HEK293 (cell line): ENCODE measurements at regions not wholly inside any gene's neighbourhood (a gene's known extent, or its start where the extent isn't known, plus 50 kb on each side); places are given as distances from the start of the nearest gene placed in this dataset.

Experiments
- CTCF ChIA-PET: fragments of 350-600 bp; formaldehyde crosslinking; extraction: SDS; loops from one replicate; lab custom pipeline; 2021; ENCODE audit warnings: antibody characterized with exemption; lab: Yijun Ruan, JAX
- POLR2A ChIA-PET: fragments of 300-600 bp; formaldehyde crosslinking; extraction: SDS; loops from one replicate; lab custom pipeline; 2020; ENCODE audit warnings: antibody characterized with exemption, inconsistent platforms; lab: Yijun Ruan, JAX
- H3K27ac ChIP-seq: fragments of 200-500 bp; sonication (Bioruptor generic); 2 replicates; pipeline ENCODE4 v1.5.1; 2014; ENCODE audit warnings: low read depth, low read length, control low read depth, inconsistent platforms; ENCODE audit errors: extremely low read depth
- H3K36me3 ChIP-seq, 2 experiments: fragments of 200-500 bp in 1 of 2; sonication (Bioruptor generic) in 1 of 2; 1 replicate in 1 of 2; 2 replicates in 1 of 2; pipeline ENCODE4 v1.5.1; 2014 to 2017; ENCODE audit warnings: inconsistent platforms in 2 of 2, low read length in 2 of 2; ENCODE audit not compliant: control insufficient read depth in 2 of 2, insufficient read depth in 1 of 2
- H3K4me1 ChIP-seq: fragments of 200-500 bp; sonication (Bioruptor generic); 2 replicates; pipeline ENCODE4 v1.5.1; 2014; ENCODE audit warnings: mild to moderate bottlenecking, low read length, inconsistent platforms; ENCODE audit not compliant: control insufficient read depth, insufficient read depth
- H3K4me3 ChIP-seq: 2 replicates; pipeline ENCODE4 v1.5.1; 2011; ENCODE audit warnings: low read depth, mild to moderate bottlenecking, control low read depth, low read length, moderate library complexity
- H3K9me3 ChIP-seq: fragments of 200-500 bp; sonication (Bioruptor generic); 2 replicates; pipeline ENCODE4 v1.5.1; 2014; ENCODE audit warnings: low read depth, low read length, inconsistent platforms; ENCODE audit not compliant: control insufficient read depth, insufficient read depth
- HOXA7 ChIP-seq: sonication (generic); formaldehyde crosslinking; IDR thresholded peaks from 2 replicates; pipeline ENCODE4 v1.8.1; 2022; ENCODE audit warnings: missing genetic modification reagents, borderline replicate concordance
- KLF16 ChIP-seq: fragments of 450-650 bp; formaldehyde crosslinking; IDR thresholded peaks from 2 replicates; pipeline ENCODE4 v1.5.1; 2017; ENCODE audit warnings: missing biosample characterization, missing genetic modification characterization
- MZF1 ChIP-seq: fragments of 450-650 bp; formaldehyde crosslinking; IDR thresholded peaks from 2 replicates; pipeline ENCODE4 v1.5.1; 2017; ENCODE audit warnings: missing biosample characterization, missing genetic modification characterization, borderline replicate concordance
- SALL2 ChIP-seq: fragments of 450-650 bp; formaldehyde crosslinking; IDR thresholded peaks from 2 replicates; pipeline ENCODE4 v1.5.0; 2017; ENCODE audit warnings: missing biosample characterization, mild to moderate bottlenecking, missing genetic modification characterization, borderline replicate concordance
- SP3 ChIP-seq: fragments of 450-650 bp; formaldehyde crosslinking; IDR thresholded peaks from 2 replicates; pipeline ENCODE4 v1.5.1; 2016; ENCODE audit warnings: missing biosample characterization, missing genetic modification characterization
- ZBTB21 ChIP-seq: fragments of 450-650 bp; formaldehyde crosslinking; IDR thresholded peaks from 2 replicates; pipeline ENCODE4 v1.5.1; 2017; ENCODE audit warnings: missing biosample characterization, missing genetic modification characterization
- ZBTB7A ChIP-seq: fragments of 450-650 bp; formaldehyde crosslinking; IDR thresholded peaks from 2 replicates; pipeline ENCODE4 v1.5.1; 2016; ENCODE audit warnings: low read depth, missing biosample characterization, missing genetic modification characterization
- ZNF133 ChIP-seq: fragments of 450-650 bp; formaldehyde crosslinking; IDR thresholded peaks from 2 replicates; pipeline ENCODE4 v1.5.1; 2016; ENCODE audit warnings: missing biosample characterization, missing genetic modification characterization
- ZNF140 ChIP-seq: fragments of 450-650 bp; formaldehyde crosslinking; IDR thresholded peaks from 2 replicates; pipeline ENCODE4 v1.5.1; 2016; ENCODE audit warnings: missing biosample characterization, missing genetic modification characterization
- ZNF146 ChIP-seq: fragments of 450-650 bp; formaldehyde crosslinking; IDR thresholded peaks from 2 replicates; pipeline ENCODE4 v1.5.1; 2016; ENCODE audit warnings: missing biosample characterization, missing genetic modification characterization
- ZNF157 ChIP-seq: fragments of 450-650 bp; formaldehyde crosslinking; IDR thresholded peaks from 2 replicates; pipeline ENCODE4 v1.5.1; 2016; ENCODE audit warnings: missing biosample characterization, missing genetic modification characterization
- ZNF16 ChIP-seq: fragments of 450-650 bp; formaldehyde crosslinking; IDR thresholded peaks from 2 replicates; pipeline ENCODE4 v1.5.1; 2016; ENCODE audit warnings: low read depth, missing biosample characterization, missing genetic modification characterization
- ZNF211 ChIP-seq: fragments of 450-650 bp; formaldehyde crosslinking; IDR thresholded peaks from 2 replicates; pipeline ENCODE4 v1.5.1; 2016; ENCODE audit warnings: low read depth, missing biosample characterization, missing genetic modification characterization
- ZNF239 ChIP-seq: fragments of 450-650 bp; formaldehyde crosslinking; IDR thresholded peaks from 2 replicates; pipeline ENCODE4 v1.5.1; 2016; ENCODE audit warnings: missing biosample characterization, missing genetic modification characterization
- ZNF274 ChIP-seq, 2 experiments: fragments of 200-500 bp in 1 of 2; fragments of 450-650 bp in 1 of 2; sonication (Bioruptor generic) in 1 of 2; formaldehyde crosslinking in 1 of 2; IDR thresholded peaks; 2 replicates each; pipeline versions ENCODE4 v1.5.1 to v1.6.1; 2014 to 2016; ENCODE audit warnings: borderline replicate concordance in 1 of 2, inconsistent platforms in 1 of 2, low read length in 1 of 2, missing biosample characterization in 1 of 2, missing genetic modification characterization in 1 of 2
- ZNF292 ChIP-seq: fragments of 450-650 bp; formaldehyde crosslinking; IDR thresholded peaks from 2 replicates; pipeline ENCODE4 v1.5.1; 2016; ENCODE audit warnings: low read depth, missing biosample characterization, missing genetic modification characterization, borderline replicate concordance
- ZNF350 ChIP-seq: fragments of 450-650 bp; formaldehyde crosslinking; IDR thresholded peaks from 2 replicates; pipeline ENCODE4 v1.5.0; 2017; ENCODE audit warnings: missing biosample characterization, mild to moderate bottlenecking, missing genetic modification characterization
- ZNF366 ChIP-seq: fragments of 450-650 bp; formaldehyde crosslinking; conservative IDR thresholded peaks from 2 replicates; pipeline ENCODE4 v1.5.1; 2016; ENCODE audit warnings: missing biosample characterization, missing genetic modification characterization
- ZNF473 ChIP-seq: fragments of 450-650 bp; formaldehyde crosslinking; IDR thresholded peaks from 2 replicates; pipeline ENCODE4 v1.5.1; 2017; ENCODE audit warnings: missing biosample characterization, missing genetic modification characterization
- ZNF555 ChIP-seq: fragments of 450-650 bp; formaldehyde crosslinking; conservative IDR thresholded peaks from 2 replicates; pipeline ENCODE4 v1.5.1; 2017; ENCODE audit warnings: missing biosample characterization, mild to moderate bottlenecking, missing genetic modification characterization, inconsistent platforms
- ZNF560 ChIP-seq: fragments of 450-650 bp; formaldehyde crosslinking; IDR thresholded peaks from 2 replicates; pipeline ENCODE4 v1.5.1; 2017; ENCODE audit warnings: missing biosample characterization, missing genetic modification characterization, borderline replicate concordance
- ZNF664 ChIP-seq: fragments of 450-650 bp; formaldehyde crosslinking; IDR thresholded peaks from 2 replicates; pipeline ENCODE4 v1.5.1; 2016; ENCODE audit warnings: missing biosample characterization, missing genetic modification characterization
- ZNF707 ChIP-seq: fragments of 450-650 bp; formaldehyde crosslinking; IDR thresholded peaks from 2 replicates; pipeline ENCODE4 v1.5.1; 2016; ENCODE audit warnings: missing biosample characterization, missing genetic modification characterization
- ZSCAN30 ChIP-seq: fragments of 450-650 bp; IDR thresholded peaks from 2 replicates; pipeline ENCODE4 v1.5.1; 2018; ENCODE audit warnings: missing biosample characterization, mild to moderate bottlenecking, missing genetic modification characterization, moderate library complexity
- ZXDB ChIP-seq: fragments of 450-650 bp; formaldehyde crosslinking; IDR thresholded peaks from 2 replicates; pipeline ENCODE4 v1.5.1; 2016; ENCODE audit warnings: missing biosample characterization, missing genetic modification characterization
- TF ChIP-seq, protein P1 (sequence below): fragments of 450-650 bp; formaldehyde crosslinking; IDR thresholded peaks from 2 replicates; pipeline ENCODE4 v1.5.1; 2016; ENCODE audit warnings: missing biosample characterization, missing genetic modification characterization
- TF ChIP-seq, protein P2 (sequence below): IDR thresholded peaks from 2 replicates; pipeline ENCODE4 v1.6.1; 2011; ENCODE audit warnings: mild to moderate bottlenecking, low read depth, low read length, borderline replicate concordance
- TF ChIP-seq, protein P3 (sequence below): fragments of 450-650 bp; formaldehyde crosslinking; IDR thresholded peaks from 2 replicates; pipeline ENCODE4 v1.5.1; 2016; ENCODE audit warnings: missing biosample characterization, missing genetic modification characterization
- TF ChIP-seq, protein P4 (sequence below): fragments of 450-650 bp; formaldehyde crosslinking; IDR thresholded peaks from 2 replicates; pipeline ENCODE4 v1.5.1; 2017; ENCODE audit warnings: missing biosample characterization, missing genetic modification characterization

DNA sequence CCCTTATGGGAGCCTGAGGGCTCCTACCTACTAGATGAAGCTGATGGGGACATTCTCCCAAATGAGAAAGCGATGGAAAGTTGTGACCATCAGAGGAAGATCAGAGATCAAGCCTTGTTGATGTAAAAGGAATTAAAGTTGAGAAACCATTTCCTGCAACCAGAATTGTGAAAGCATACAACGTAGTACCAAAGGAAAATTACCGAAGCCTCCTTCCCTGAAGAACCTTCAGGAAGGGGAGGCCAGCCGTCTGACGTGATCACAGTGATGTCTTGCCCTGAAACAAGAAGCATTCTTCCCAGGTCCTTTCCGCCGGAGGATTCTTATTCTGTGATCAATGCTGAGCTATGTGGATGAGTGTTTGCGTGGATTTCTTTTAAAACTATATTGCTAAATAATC, 211.6 kb upstream of the TNP1 start (continued):
- TF ChIP-seq, protein P1, sequence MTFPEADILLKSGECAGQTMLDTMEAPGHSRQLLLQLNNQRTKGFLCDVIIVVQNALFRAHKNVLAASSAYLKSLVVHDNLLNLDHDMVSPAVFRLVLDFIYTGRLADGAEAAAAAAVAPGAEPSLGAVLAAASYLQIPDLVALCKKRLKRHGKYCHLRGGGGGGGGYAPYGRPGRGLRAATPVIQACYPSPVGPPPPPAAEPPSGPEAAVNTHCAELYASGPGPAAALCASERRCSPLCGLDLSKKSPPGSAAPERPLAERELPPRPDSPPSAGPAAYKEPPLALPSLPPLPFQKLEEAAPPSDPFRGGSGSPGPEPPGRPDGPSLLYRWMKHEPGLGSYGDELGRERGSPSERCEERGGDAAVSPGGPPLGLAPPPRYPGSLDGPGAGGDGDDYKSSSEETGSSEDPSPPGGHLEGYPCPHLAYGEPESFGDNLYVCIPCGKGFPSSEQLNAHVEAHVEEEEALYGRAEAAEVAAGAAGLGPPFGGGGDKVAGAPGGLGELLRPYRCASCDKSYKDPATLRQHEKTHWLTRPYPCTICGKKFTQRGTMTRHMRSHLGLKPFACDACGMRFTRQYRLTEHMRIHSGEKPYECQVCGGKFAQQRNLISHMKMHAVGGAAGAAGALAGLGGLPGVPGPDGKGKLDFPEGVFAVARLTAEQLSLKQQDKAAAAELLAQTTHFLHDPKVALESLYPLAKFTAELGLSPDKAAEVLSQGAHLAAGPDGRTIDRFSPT (tag by site-specific recombination) = no peak

DNA sequence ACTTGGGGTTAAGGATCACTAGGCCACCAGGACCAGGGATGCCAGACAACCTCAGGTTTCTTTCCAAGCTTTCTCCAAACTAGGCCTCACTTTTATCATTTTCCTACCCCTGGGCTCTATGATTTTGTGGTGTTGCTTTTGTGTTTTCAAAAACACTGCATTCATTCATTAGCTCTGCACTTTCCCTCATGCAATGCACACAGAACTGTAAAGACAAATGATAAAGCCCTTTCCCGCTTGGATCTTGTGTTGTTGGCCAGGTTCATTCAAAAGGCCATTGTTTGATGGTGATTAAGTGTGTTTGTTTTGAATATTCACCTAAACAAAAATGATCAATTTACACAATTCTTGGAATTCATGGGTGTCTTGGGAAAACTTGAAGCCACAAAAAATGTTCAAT, 210.7 kb upstream of the TNP1 start:
- Histone ChIP-seq H3K9me3 (no peaks in the 10 kb centered on the region), H3K4me1 (no peaks in the 10 kb centered on the region), H3K36me3 (no peaks in the 10 kb centered on the region), H3K27ac (no peak overlapping the region), H3K4me3 (no peak overlapping the region)
- TF ChIP-seq ZNF292 (tag by site-specific recombination) = no peak
- no peak for TF ChIP-seq ZNF16 (tag by site-specific recombination)
- no peak for TF ChIP-seq ZNF555 (tag by site-specific recombination)
- TF ChIP-seq, protein P2, sequence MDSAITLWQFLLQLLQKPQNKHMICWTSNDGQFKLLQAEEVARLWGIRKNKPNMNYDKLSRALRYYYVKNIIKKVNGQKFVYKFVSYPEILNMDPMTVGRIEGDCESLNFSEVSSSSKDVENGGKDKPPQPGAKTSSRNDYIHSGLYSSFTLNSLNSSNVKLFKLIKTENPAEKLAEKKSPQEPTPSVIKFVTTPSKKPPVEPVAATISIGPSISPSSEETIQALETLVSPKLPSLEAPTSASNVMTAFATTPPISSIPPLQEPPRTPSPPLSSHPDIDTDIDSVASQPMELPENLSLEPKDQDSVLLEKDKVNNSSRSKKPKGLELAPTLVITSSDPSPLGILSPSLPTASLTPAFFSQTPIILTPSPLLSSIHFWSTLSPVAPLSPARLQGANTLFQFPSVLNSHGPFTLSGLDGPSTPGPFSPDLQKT = no peak
- no peak for TF ChIP-seq ZXDB
- no peak for TF ChIP-seq ZNF560 (tag by site-specific recombination)
- no peak for TF ChIP-seq ZNF146 (tag by site-specific recombination)
- TF ChIP-seq ZNF157 (tag by site-specific recombination) = no peak
- TF ChIP-seq HOXA7 (CRISPR knock-in tag) = no peak
- TF ChIP-seq ZNF350 (tag by site-specific recombination) = no peak
- no peak for TF ChIP-seq ZNF274 (IDR thresholded peaks at IDR 0.05; ENCODE audit: low read length)
- no peak for TF ChIP-seq ZNF274 (tag by site-specific recombination; IDR thresholded peaks at IDR 0.05; ENCODE audit: borderline replicate concordance)
- no peak for TF ChIP-seq KLF16 (tag by site-specific recombination)
- TF ChIP-seq ZNF473 (tag by site-specific recombination) = no peak
- TF ChIP-seq ZNF140 = no peak
- ChIA-PET CTCF (no interaction called here), POLR2A (no interaction called here)

DNA sequence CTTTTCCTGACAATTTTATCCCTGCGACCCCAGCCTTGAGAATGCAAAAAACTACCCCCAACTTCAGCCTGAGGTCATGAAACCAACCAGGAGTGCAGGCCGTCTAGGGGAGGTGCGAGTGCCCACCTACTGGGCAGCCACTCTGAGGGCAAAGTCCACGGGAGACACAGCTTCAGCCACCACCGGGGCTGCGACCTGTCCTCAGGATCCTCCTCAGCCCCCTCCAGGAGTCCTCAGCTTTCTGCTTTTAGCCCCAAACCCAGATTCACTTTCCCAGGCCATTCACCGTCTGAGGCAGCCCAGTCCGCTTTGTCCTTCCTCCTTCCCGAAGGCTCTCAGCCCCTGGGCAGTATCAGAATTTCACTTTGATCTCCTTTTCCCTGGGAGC, 210.2 kb upstream of the TNP1 start:
- Histone ChIP-seq H3K36me3 (no peaks in the 10 kb centered on the region), H3K9me3 (no peaks in the 10 kb centered on the region), H3K27ac (no peak overlapping the region), H3K4me3 (no peak overlapping the region), H3K4me1 (no peaks in the 10 kb centered on the region)
- ChIA-PET CTCF (no interaction called here), POLR2A (no interaction called here)
- TF ChIP-seq ZNF239 (no peak), ZNF366 (tag by site-specific recombination) (no peak), ZNF664 (no peak), SP3 (tag by site-specific recombination) (no peak), ZBTB7A (no peak), ZNF133 (tag by site-specific recombination) (no peak), MZF1 (no peak), ZNF211 (no peak), ZBTB21 (no peak), ZNF707 (no peak), ZSCAN30 (tag by site-specific recombination) (no peak), SALL2 (no peak)
- TF ChIP-seq, protein P3, sequence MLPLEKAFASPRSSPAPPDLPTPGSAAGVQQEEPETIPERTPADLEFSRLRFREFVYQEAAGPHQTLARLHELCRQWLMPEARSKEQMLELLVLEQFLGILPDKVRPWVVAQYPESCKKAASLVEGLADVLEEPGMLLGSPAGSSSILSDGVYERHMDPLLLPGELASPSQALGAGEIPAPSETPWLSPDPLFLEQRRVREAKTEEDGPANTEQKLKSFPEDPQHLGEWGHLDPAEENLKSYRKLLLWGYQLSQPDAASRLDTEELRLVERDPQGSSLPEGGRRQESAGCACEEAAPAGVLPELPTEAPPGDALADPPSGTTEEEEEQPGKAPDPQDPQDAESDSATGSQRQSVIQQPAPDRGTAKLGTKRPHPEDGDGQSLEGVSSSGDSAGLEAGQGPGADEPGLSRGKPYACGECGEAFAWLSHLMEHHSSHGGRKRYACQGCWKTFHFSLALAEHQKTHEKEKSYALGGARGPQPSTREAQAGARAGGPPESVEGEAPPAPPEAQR = no peak
- TF ChIP-seq, protein P4, sequence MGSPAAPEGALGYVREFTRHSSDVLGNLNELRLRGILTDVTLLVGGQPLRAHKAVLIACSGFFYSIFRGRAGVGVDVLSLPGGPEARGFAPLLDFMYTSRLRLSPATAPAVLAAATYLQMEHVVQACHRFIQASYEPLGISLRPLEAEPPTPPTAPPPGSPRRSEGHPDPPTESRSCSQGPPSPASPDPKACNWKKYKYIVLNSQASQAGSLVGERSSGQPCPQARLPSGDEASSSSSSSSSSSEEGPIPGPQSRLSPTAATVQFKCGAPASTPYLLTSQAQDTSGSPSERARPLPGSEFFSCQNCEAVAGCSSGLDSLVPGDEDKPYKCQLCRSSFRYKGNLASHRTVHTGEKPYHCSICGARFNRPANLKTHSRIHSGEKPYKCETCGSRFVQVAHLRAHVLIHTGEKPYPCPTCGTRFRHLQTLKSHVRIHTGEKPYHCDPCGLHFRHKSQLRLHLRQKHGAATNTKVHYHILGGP (tag by site-specific recombination) = no peak
